Neuron (in vitro differentiated cells): ENCODE measurements at regions not wholly inside any gene's neighbourhood (a gene's known extent, or its start where the extent isn't known, plus 50 kb on each side); places are given as distances from the start of the nearest gene placed in this dataset.

Experiments used
- H2AFZ ChIP-seq: one replicate; pipeline ENCODE4 v1.6.1; 2013; ENCODE audit warnings: low read depth, mild to moderate bottlenecking, inconsistent platforms, low read length, moderate library complexity
- H3K27me3 ChIP-seq: one replicate; pipeline ENCODE4 v1.6.1; 2013; ENCODE audit warnings: low read length; ENCODE audit not compliant: insufficient read depth
- H3K36me3 ChIP-seq: one replicate; pipeline ENCODE4 v1.6.1; 2013; ENCODE audit warnings: low read length; ENCODE audit not compliant: insufficient read depth
- H3K4me1 ChIP-seq: one replicate; pipeline ENCODE4 v1.6.1; 2013; ENCODE audit warnings: low read length; ENCODE audit not compliant: insufficient read depth
- H3K4me3 ChIP-seq: 2 replicates; pipeline ENCODE4 v1.5.1; 2013; ENCODE audit warnings: mild to moderate bottlenecking, low read length, moderate library complexity
- H3K9me3 ChIP-seq: one replicate; pipeline ENCODE4 v1.6.1; 2013; ENCODE audit warnings: low read length

DNA sequence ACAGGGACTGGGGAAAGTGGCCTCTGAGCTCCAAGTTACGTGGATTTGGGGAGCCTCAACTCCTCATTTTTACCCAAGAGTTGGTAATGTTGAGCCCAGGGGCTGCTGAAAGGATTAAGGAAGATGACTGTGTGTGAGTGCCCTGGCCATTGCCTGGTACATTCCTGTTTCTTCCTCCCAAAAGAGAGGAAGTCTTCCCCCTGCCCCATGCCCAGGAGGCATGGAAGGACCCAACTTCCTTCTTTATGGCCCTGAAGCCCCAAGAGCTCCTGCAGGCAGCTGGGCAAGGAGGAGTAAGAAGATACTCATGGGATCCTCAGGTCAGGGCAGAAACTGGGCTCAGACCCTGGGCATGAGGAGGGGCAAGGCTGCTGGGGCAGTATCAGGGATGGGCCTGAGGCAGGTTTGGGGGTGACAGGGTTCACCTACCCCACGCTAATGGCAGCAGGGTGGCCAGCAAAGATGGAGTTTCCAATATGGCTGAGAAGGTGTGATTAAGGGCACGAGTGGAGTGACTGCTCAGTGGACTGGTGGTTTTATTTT is 118.3 kb upstream of the MVB12B start:
- H3K27me3 ChIP-seq, result peaks cover 6% of the 10 kb centered on the region
- H3K9me3 ChIP-seq, result peaks cover 1% of the 10 kb centered on the region
- no peak overlapping the region for H3K4me3 ChIP-seq
- peaks cover 4% of the 10 kb centered on the region for H3K4me1 ChIP-seq
- H2AFZ ChIP-seq, result no peak overlapping the region
- H3K36me3 ChIP-seq, result no peaks in the 10 kb centered on the region

DNA sequence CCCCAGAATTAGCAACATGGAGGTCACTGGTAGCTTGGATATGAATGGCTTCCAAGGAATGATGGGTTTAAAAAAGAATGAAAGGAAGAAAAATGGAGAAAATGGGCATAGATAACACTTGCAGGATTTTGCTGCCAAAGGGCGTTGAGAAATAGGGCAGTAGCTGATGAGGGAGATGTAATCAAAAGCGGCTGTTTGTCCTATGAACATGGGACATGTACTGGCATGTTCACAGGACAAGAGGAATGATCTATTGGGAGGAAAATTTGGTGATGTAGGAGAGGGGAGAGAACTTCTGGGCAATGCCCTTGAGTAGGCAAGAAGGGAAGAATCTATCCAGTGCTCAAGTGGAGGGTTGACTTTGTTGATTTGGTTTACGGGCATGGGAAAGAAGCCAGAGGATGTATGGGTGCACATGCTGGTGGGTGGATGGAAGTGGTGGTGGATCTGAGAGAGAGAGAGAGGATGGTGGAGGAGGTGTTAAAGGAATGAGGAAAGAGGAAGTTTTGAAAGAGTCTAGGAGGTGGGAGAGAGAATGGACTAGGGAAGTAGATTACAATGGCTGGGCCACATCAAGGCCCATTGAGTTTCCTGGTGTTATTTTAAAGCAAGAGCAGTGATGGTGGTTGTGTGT is 115.1 kb upstream of the MVB12B start:
- Histone ChIP-seq H3K4me3 (no peak overlapping the region), H2AFZ (no peak overlapping the region), H3K4me1 (no peaks in the 10 kb centered on the region), H3K36me3 (no peaks in the 10 kb centered on the region), H3K9me3 (peaks cover 2% of the 10 kb centered on the region), H3K27me3 (peaks cover 6% of the 10 kb centered on the region)

DNA sequence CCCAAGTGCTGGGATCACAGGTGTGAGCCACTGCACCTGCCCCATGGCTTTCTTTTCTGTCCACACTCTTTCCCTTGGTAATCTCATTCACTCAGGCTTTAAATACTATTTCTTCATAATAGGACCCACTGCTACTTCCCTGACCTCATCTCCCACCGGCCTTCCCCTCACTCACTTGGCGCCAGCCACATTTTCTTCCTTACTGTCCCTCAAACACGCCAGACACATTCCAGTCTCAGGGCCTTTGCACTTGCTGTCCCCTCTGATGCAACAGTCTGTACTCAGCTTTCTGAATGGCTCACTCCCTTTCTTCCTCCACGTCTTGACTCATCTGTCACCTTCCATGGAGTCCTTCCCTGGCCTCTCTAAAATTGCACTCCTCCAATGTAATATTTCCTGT is 111.1 kb upstream of the MVB12B start:
- Histone ChIP-seq H3K9me3 (peaks cover 2% of the 10 kb centered on the region), H3K36me3 (no peaks in the 10 kb centered on the region), H3K4me3 (no peak overlapping the region), H3K4me1 (no peaks in the 10 kb centered on the region), H3K27me3 (peaks cover 3% of the 10 kb centered on the region), H2AFZ (no peak overlapping the region)

DNA sequence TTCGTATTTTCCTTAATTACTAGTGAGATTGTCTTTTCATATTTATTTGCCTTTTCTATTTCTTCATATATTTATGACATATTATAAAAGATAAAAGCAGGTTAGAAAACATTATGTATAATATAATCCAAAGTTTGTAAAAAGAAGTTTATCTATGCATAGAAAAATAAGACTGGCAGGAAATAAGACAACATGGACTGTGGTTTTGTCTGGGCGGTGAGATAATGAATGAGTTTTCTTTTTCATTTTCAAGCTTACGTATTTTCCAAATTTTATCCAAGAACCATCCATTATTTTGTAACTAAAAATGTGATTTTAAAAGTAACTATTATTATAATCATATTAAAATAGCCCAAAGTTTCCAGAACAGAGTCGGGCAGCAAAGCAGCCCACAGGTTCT is 109.8 kb upstream of the MVB12B start:
- H3K4me3 ChIP-seq, result no peak overlapping the region
- H3K36me3 ChIP-seq, result no peaks in the 10 kb centered on the region
- peaks cover under 1% of the 10 kb centered on the region for H3K27me3 ChIP-seq
- peaks cover 2% of the 10 kb centered on the region for H3K9me3 ChIP-seq
- H2AFZ ChIP-seq, result no peak overlapping the region
- H3K4me1 ChIP-seq, result no peaks in the 10 kb centered on the region

DNA sequence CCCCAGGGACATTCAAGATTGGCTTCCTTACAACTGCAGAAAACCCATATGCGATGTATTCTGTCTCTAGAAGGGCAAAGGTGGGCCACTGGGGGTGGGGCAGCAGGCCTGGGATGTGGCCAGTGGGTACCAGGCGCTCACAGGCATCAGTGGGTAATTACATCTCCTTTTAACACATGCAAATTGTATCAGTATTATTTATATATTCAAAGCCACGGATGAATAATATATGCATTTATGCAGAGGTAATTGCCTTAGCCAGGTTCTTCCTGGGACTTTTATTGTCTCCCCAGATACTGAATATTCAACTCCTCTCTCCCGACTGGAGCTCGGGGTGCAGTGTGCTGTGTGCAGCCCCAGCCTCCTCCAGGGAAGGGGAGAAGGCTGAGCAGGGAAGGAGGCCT is 109.4 kb upstream of the MVB12B start:
- no peaks in the 10 kb centered on the region for H3K36me3 ChIP-seq
- no peaks in the 10 kb centered on the region for H3K4me1 ChIP-seq
- peaks cover 2% of the 10 kb centered on the region for H3K27me3 ChIP-seq
- no peak overlapping the region for H3K4me3 ChIP-seq
- H3K9me3 ChIP-seq, result peaks cover 7% of the 10 kb centered on the region
- H2AFZ ChIP-seq, result no peak overlapping the region

DNA sequence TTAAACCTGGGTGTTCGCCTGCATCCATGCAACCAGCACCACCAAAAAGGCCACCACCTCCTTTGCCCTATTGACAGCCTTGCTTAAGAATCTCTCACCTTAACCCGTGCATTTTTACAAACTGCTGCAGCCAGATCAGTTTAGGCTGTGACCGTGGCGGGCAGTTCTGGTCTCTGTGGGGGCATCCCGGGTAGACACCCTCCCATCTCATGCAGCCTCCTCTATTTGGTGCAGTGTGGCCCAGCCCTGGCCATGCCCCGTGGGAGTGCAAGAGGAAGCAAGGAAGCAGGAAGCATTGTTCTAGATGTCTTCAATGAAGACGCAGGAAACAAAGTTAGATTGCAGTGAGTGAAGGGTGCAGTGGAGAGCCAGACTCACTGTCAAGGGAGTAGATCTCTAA is 108.8 kb upstream of the MVB12B start:
- no peak overlapping the region for H2AFZ ChIP-seq
- peaks cover 7% of the 10 kb centered on the region for H3K9me3 ChIP-seq
- H3K4me1 ChIP-seq, result no peaks in the 10 kb centered on the region
- peaks cover 5% of the 10 kb centered on the region for H3K27me3 ChIP-seq
- H3K36me3 ChIP-seq, result no peaks in the 10 kb centered on the region
- H3K4me3 ChIP-seq, result no peak overlapping the region

DNA sequence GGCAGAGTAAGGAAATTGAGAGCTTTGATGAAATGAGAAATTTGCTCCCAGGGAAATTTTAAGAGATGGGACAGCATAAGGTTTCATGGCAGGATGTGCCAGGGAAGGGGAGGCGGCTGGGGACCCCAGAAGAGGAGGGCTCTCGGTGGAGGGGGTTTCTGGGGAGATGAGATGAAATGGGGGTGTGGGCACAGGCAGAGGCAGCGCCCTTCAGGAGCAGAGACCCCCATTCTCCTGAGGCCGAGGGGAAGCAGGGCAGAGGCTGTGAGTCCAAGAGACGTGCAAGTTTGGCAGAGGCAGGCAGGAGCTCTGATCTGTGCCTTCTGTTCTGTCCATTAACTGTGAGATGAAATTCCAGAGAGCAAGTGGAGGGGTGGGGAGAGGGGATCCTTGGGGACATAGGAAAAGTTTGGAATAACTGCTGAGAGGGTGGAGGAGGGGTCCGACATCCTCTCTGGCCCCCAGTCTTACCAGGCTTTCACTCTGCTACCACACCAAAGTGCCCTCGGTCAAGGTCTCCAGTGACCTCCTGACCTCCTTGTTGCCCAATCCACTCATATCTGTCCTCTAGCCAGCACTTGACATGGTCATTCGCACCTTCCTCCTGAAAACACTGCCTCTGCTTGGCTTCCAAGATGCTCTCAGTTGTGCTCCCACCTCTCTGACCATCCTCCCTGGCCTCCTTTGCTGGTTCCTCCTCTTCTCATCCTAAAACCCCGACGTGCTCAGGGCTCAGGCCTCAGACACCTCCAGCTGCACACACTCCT is 108.1 kb upstream of the MVB12B start:
- no peak overlapping the region for H2AFZ ChIP-seq
- peaks cover 5% of the 10 kb centered on the region for H3K9me3 ChIP-seq
- H3K36me3 ChIP-seq, result no peaks in the 10 kb centered on the region
- no peaks in the 10 kb centered on the region for H3K4me1 ChIP-seq
- H3K27me3 ChIP-seq, result peaks cover 12% of the 10 kb centered on the region
- H3K4me3 ChIP-seq, result no peak overlapping the region

DNA sequence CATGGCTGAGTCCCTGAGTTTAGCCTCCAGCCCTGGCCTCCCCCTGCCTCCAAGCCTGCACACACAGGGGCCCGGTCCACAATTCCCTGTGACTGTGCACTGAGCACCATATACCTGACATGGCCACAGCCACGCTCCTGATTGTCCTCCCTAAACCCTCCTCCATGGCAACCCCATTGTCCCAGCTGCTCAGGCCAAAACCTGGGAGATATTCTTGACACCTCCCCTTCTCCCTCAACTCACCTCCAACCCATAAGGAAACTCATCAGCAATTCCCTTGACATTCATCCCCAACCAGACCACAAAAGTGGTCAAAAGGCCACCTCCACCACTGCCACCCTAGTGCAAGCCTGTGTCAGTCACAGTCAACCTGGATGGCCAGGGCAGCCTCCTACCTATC is 107.5 kb upstream of the MVB12B start:
- Histone ChIP-seq H3K9me3 (peaks cover 5% of the 10 kb centered on the region), H3K4me3 (no peak overlapping the region), H2AFZ (no peak overlapping the region), H3K4me1 (no peaks in the 10 kb centered on the region), H3K27me3 (peaks cover 18% of the 10 kb centered on the region), H3K36me3 (no peaks in the 10 kb centered on the region)

DNA sequence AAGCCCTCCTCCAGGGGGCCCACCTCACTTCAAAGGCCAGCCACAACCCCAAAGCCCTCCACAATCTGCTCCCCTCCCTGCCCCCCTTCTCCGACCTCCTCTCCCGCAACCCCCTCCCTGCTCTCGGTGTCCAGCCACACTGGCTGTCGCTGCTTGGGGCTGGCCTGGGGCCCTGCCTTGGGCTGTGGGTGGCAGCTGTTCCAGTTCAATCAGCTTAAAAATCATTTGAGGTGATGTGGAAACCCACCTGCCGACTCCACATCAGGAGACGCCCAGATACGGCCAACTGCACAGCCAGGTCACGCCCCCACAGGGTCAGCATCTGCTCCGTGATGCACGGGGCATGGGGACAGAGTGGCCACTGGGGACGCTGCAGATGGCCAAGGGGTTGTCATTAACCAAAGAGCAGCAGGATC is 107.0 kb upstream of the MVB12B start:
- Histone ChIP-seq H2AFZ (no peak overlapping the region), H3K36me3 (no peaks in the 10 kb centered on the region), H3K9me3 (peaks cover 5% of the 10 kb centered on the region), H3K4me1 (no peaks in the 10 kb centered on the region), H3K27me3 (peaks cover 23% of the 10 kb centered on the region), H3K4me3 (no peak overlapping the region)

DNA sequence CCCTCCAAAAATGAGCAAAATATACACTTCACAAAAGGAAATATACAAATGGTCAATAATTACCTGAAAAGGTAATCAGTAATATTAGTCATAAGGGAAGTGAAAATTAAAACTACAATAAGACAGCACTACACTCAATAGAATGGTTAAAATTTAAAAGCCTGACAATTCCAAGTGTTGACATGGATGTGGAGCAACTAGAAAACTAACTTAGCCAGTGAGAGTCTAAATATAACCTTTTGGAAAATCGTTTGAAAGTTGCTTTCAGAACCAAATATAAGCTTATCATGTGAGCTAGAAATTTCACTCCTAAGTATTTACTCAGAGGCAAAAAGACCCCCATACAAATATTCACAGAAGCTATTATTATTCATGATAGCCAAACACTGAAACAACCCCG is 105.1 kb upstream of the MVB12B start:
- Histone ChIP-seq H3K4me1 (no peaks in the 10 kb centered on the region), H2AFZ (no peak overlapping the region), H3K9me3 (peaks cover 5% of the 10 kb centered on the region), H3K27me3 (peaks cover 24% of the 10 kb centered on the region), H3K4me3 (no peak overlapping the region), H3K36me3 (no peaks in the 10 kb centered on the region)

DNA sequence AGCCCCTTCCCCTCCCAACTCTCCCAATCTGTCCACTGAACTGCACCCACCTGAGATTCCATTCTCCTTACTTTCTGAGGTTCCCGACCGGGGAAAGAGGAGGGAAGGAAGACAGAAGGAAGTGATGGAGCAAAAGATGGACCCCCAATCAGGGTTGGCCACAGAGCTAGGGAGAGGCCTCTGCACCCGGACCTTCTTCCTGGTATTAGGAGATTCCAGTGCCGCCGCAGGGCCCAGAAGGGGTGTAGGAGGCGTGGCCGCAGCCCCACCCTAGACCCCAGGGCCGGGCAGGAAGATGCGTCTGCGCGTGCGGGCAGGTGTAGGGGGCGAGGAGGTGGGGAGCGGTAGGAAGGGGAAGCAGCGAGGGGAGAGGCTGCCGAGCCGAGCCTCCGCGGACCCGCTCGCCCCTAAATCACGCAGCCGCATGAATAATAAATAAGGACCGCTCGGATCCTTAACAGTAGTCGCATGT is 104.2 kb upstream of the MVB12B start:
- Histone ChIP-seq H3K27me3 (peaks cover 24% of the 10 kb centered on the region), H2AFZ (no peak overlapping the region), H3K9me3 (peaks cover 5% of the 10 kb centered on the region), H3K36me3 (no peaks in the 10 kb centered on the region), H3K4me3 (no peak overlapping the region), H3K4me1 (no peaks in the 10 kb centered on the region)

DNA sequence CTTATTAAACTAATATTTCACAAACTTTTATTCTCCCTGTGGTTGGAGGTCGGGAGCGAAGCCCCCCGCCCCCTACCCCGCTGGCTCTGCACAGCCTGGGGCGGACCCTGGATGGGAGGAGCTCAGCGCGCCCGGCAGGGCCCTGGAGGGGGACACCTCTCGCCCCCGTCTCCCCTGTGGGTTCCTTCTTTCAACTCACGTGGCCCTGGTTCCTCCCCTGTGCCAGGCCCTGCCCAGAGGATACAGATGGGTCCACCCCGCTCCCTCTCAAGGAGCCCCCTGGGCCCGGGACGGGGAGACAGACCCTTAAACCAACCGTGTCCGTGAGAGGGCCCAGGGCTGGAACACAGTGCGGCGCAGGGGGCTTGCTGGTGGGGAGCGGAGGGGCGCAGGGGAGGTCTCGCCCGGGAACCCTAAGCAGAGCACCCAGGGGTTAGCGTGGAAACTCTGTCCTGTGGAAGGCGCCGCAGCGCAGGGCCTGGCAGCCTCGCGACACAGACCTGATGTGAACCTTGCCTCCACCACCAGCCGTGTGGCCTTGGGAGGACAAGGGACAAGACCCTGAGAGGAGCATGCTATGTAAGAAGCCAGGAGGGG is 103.7 kb upstream of the MVB12B start:
- Histone ChIP-seq H3K4me3 (no peak overlapping the region), H3K36me3 (no peaks in the 10 kb centered on the region)

DNA sequence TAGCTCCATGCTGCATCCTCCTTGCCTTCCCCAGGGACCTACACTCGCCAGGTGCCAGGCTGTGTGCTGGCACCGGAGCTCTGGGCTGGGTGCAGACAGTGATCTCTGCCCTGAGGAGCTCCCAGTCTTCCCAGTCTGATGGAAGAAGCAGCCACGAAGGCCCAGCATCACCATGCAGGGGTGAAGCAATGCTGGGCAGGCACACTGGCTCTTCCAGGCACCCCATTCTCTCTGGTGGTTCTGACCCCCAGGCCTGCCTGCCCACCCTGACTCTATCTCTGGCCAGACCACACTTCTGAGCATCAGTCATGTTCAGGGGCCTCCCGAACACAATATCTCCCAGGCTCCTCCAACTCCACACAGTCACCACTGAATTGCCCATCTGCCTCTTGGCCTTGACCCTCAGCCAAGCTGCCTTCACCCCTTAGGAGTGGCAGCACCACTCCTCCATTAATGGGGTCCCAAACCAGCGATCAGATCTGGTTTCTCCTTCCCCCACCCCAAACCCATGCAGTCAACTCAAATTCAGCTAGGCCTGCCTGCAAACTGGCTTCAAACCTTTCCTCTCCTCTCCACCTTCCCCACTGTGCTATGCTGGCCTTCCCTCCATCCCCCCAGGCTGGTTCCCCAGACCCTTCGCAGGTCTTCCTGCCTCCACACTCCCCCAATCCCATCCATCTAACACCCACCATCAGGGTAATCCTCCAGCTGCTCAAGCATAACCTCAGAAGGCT is 102.7 kb upstream of the MVB12B start:
- Histone ChIP-seq H3K4me3 (no peak overlapping the region), H3K36me3 (no peaks in the 10 kb centered on the region), H3K9me3 (peaks cover 5% of the 10 kb centered on the region), H3K4me1 (peaks cover 3% of the 10 kb centered on the region), H2AFZ (no peak overlapping the region), H3K27me3 (peaks cover 24% of the 10 kb centered on the region)

More for the DNA sequence above, 103.7 kb upstream of the MVB12B start:
- Histone ChIP-seq H2AFZ (no peak overlapping the region), H3K4me1 (no peaks in the 10 kb centered on the region), H3K9me3 (peaks cover 5% of the 10 kb centered on the region), H3K27me3 (peaks cover 24% of the 10 kb centered on the region)
